ENCODE measurements at regions not wholly inside any gene's neighbourhood (a gene's known extent, or its start where the extent isn't known, plus 50 kb on each side); places are given as distances from the start of the nearest gene placed in this dataset.

GRCh38 chrX:51813886-51814460 is 70.7 kb downstream of the GSPT2 start:
- no peak for TF ChIP-seq POLR2A (IDR thresholded peaks at IDR 0.05)
- TF ChIP-seq EP300 (IDR thresholded peaks at IDR 0.05), result no peak
- no peak for TF ChIP-seq POLR2AphosphoS5 (IDR thresholded peaks at IDR 0.05)
- TF ChIP-seq, protein P1, sequence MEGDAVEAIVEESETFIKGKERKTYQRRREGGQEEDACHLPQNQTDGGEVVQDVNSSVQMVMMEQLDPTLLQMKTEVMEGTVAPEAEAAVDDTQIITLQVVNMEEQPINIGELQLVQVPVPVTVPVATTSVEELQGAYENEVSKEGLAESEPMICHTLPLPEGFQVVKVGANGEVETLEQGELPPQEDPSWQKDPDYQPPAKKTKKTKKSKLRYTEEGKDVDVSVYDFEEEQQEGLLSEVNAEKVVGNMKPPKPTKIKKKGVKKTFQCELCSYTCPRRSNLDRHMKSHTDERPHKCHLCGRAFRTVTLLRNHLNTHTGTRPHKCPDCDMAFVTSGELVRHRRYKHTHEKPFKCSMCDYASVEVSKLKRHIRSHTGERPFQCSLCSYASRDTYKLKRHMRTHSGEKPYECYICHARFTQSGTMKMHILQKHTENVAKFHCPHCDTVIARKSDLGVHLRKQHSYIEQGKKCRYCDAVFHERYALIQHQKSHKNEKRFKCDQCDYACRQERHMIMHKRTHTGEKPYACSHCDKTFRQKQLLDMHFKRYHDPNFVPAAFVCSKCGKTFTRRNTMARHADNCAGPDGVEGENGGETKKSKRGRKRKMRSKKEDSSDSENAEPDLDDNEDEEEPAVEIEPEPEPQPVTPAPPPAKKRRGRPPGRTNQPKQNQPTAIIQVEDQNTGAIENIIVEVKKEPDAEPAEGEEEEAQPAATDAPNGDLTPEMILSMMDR (IDR thresholded peaks at IDR 0.05), result no peak
- Histone ChIP-seq H3K36me3 (no peaks in the 10 kb centered on the region), H3K4me3 (no peak overlapping the region), H3K9me3 (no peaks in the 10 kb centered on the region), H3K27ac (no peak overlapping the region), H3K4me1 (no peaks in the 10 kb centered on the region), H3K27me3 (no peaks in the 10 kb centered on the region)
- no peak for ATAC-seq
- WGBS, 2 donors (ENCODE audit: low coverage in 1 of 2), result 96 to 97% methylated on average over 9 to 10 of the region's 12 CpGs

DNA sequence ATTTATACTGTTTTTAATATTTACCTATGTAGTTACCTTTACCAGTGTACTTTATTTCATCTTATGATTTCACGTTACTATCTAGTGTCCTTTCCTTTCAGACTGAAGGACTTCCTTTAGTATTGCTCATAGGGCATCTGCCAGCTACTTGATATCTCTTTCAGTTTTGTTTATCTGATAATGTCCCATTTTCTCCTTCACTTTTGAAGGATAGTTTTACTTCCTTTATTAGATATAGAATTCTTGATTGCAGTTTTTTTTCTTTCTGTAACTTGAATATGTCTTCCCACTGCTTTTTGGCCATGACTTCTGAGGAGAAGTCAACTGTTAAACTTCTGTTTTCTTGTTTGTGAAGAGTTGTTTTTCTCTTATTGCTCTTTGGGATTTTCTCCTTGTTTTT is 69.4 kb upstream of the MAGED1 start:
- Histone ChIP-seq H3K27ac (no peak overlapping the region), H3K4me1 (no peaks in the 10 kb centered on the region), H3K9me3 (no peaks in the 10 kb centered on the region), H3K27me3 (no peaks in the 10 kb centered on the region), H3K4me3 (no peak overlapping the region), H3K36me3 (no peaks in the 10 kb centered on the region)
- WGBS, 2 donors (ENCODE audit: low coverage in 1 of 2), result 50 to 63% methylated on average over 1 of the region's 1 CpG
- TF ChIP-seq EP300 (IDR thresholded peaks at IDR 0.05) (no peak), POLR2A (IDR thresholded peaks at IDR 0.05) (no peak), POLR2AphosphoS5 (IDR thresholded peaks at IDR 0.05) (no peak)
- TF ChIP-seq, protein P1 (IDR thresholded peaks at IDR 0.05), result no peak
- ATAC-seq, result no peak

- 73 to 82% methylated on average over 2 to 3 of the region's 3 CpGs for WGBS, 2 donors (ENCODE audit: low coverage in 1 of 2)
- Histone ChIP-seq H3K27me3 (no peaks in the 10 kb centered on the region), H3K4me1 (no peaks in the 10 kb centered on the region), H3K27ac (no peak overlapping the region), H3K4me3 (no peak overlapping the region), H3K9me3 (no peaks in the 10 kb centered on the region), H3K36me3 (no peaks in the 10 kb centered on the region)
- no peak for ATAC-seq
- TF ChIP-seq POLR2A (IDR thresholded peaks at IDR 0.05) (no peak), POLR2AphosphoS5 (IDR thresholded peaks at IDR 0.05) (no peak), EP300 (IDR thresholded peaks at IDR 0.05) (no peak)
- TF ChIP-seq, protein P1 (IDR thresholded peaks at IDR 0.05), result no peak
These were observed 68.0 kb upstream of the MAGED1 start for GRCh38 chrX:51825436-51825835.

DNA sequence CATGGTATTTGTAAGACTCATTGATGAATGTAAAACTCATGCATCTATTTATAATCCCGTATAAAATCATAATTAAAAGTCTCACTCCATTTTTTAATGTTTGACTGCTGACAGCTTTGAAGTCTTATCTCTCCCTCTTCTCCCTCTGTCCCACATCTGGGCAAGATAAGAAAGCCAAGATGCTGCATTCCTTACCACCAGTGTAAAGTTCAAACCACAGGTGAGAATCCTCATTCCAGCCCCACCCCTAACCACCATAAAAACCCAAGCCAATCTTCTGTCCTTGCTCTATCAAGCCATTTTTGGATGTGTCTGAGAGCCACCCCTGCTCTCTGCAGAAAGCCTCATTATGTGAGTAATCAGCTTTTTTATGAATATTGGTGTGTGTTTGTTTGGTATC is 59.3 kb upstream of the MAGED1 start:
- TF ChIP-seq POLR2AphosphoS5 (IDR thresholded peaks at IDR 0.05) (no peak), POLR2A (IDR thresholded peaks at IDR 0.05) (no peak), EP300 (IDR thresholded peaks at IDR 0.05) (no peak)
- TF ChIP-seq, protein P1 (IDR thresholded peaks at IDR 0.05), result no peak
- Histone ChIP-seq H3K36me3 (no peaks in the 10 kb centered on the region), H3K4me3 (no peak overlapping the region), H3K9me3 (no peaks in the 10 kb centered on the region), H3K4me1 (peaks cover 0 to 19% (median 0%) of the 10 kb centered on the region in 3 donors), H3K27ac (no peak overlapping the region), H3K27me3 (no peaks in the 10 kb centered on the region)
- ATAC-seq, result no peak
- WGBS, 2 donors (ENCODE audit: low coverage in 1 of 2), result 44 to 70% methylated on average over 1 of the region's 1 CpG

DNA sequence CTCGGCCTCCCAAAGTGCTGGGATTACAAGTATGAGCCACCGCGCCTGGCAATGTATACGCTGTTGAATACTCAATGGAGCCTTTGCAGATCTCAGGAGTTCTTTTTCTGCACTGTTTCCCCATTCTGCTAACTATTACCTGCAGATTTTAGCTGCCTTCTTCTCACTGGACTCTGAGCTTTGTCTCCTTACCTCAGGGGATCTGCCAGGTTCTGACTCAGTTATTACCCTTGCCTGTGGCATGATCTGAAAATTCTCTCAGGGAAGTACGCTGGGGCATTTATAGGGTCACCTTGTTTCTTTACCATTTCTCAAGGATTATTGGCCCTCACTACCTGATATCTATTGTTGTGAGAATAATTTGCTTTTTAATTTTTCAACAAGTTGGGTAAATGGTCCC is 56.6 kb upstream of the MAGED1 start:
- WGBS, 2 donors (ENCODE audit: low coverage in 1 of 2), result 100% methylated on average over 2 to 4 of the region's 5 CpGs
- no peaks in the 10 kb centered on the region for H3K36me3 ChIP-seq
- no peak overlapping the region for H3K4me3 ChIP-seq
- peaks cover 0 to 19% (median 0%) of the 10 kb centered on the region in 3 donors for H3K4me1 ChIP-seq
- TF ChIP-seq POLR2AphosphoS5 (IDR thresholded peaks at IDR 0.05), result no peak
- TF ChIP-seq EP300 (IDR thresholded peaks at IDR 0.05), result no peak
- TF ChIP-seq, protein P1 (IDR thresholded peaks at IDR 0.05), result no peak
- no peak for TF ChIP-seq POLR2A (IDR thresholded peaks at IDR 0.05)
- no peaks in the 10 kb centered on the region for H3K9me3 ChIP-seq
- H3K27ac ChIP-seq, result no peak overlapping the region
- ATAC-seq, result no peak
- H3K27me3 ChIP-seq, result no peaks in the 10 kb centered on the region
